K562 (cell line): ENCODE measurements at regions not wholly inside any gene's neighbourhood (a gene's known extent, or its start where the extent isn't known, plus 50 kb on each side); places are given as distances from the start of the nearest gene placed in this dataset.

Experiments
- ATAC-seq: fragments of 200-7000 bp; cut with Tn5 transposase; 3 replicates; pipeline ENCODE4 v1.9.1; 2020; ENCODE audit warnings: moderate library complexity
- BruUV-seq: library from RNA; stranded (reverse); fragments of 400-500 nt; replicated peaks from 2 replicates; lab custom pipeline; 2021; lab: Mats Ljungman, UMichigan
- CTCF ChIA-PET: fragments of 300-600 bp; formaldehyde crosslinking; extraction: SDS; loops from one replicate; lab custom pipeline; 2021; ENCODE audit warnings: low intra/inter-chr PET ratio; lab: Yijun Ruan, JAX
- POLR2A ChIA-PET: fragments of 300-600, 350-650 bp; sonication (Branson Sonifier 250); formaldehyde crosslinking; extraction: SDS; loops from one replicate; lab custom pipeline; 2021; ENCODE audit warnings: antibody characterized with exemption, inconsistent platforms; lab: Yijun Ruan, JAX
- DNase-seq, 4 experiments: peaks; one replicate each; pipeline versions ENCODE4 v3.0.0 to v3.0.0-alpha.2; 2011 to 2018; ENCODE audit warnings: low spot score in 3 of 4, mixed read lengths in 3 of 4; ENCODE audit errors: extremely low read depth in 1 of 4
- FAIRE-seq: peaks from 2 replicates; lab custom pipeline; 2011; peaks lifted over from hg19 to GRCh38; lab: Jason Lieb, UNC
- H2AFZ ChIP-seq: 2 replicates; pipeline ENCODE4 v1.6.0; 2011; ENCODE audit warnings: low read depth, low read length, control low read depth, inconsistent platforms
- H3K27ac ChIP-seq: fragments of 200-600 bp; 3 replicates; pipeline ENCODE4 v1.8.0; 2011; ENCODE audit warnings: low read depth, mild to moderate bottlenecking, control low read depth, inconsistent platforms, low read length, moderate library complexity, mixed read lengths; ENCODE audit errors: extremely low read depth
- H3K27me3 ChIP-seq, 2 experiments: fragments of 300-600 bp in 1 of 2; 2 replicates in 1 of 2; 3 replicates in 1 of 2; pipeline versions ENCODE4 v1.6.0 to v1.8.0; 2011; ENCODE audit warnings: inconsistent platforms in 2 of 2, low read length in 2 of 2, mild to moderate bottlenecking in 1 of 2, mixed read lengths in 1 of 2, moderate library complexity in 1 of 2; ENCODE audit not compliant: control insufficient read depth in 2 of 2, insufficient read depth in 2 of 2
- H3K36me3 ChIP-seq: fragments of 300-600 bp; 3 replicates; pipeline ENCODE4 v1.8.0; 2011; ENCODE audit warnings: mild to moderate bottlenecking, low read length, inconsistent platforms; ENCODE audit not compliant: control insufficient read depth, insufficient read depth
- H3K4me1 ChIP-seq, 2 experiments: fragments of 200-600 bp in 1 of 2; replicated peaks in 1 of 2; 2 replicates in 1 of 2; 3 replicates in 1 of 2; pipeline versions ENCODE4 v1.5.1 to v1.8.0; 2011; ENCODE audit warnings: inconsistent platforms in 2 of 2, low read length in 2 of 2, mild to moderate bottlenecking in 1 of 2, mixed read lengths in 1 of 2, moderate library complexity in 1 of 2; ENCODE audit not compliant: control insufficient read depth in 2 of 2, insufficient read depth in 2 of 2
- H3K4me2 ChIP-seq: 2 replicates; pipeline ENCODE4 v1.6.1; 2011; ENCODE audit warnings: low read length, control low read depth, inconsistent platforms, mixed read lengths; ENCODE audit not compliant: insufficient read depth
- H3K4me3 ChIP-seq: fragments of 200-600 bp; sonication (generic), shearing (Covaris generic); 2 replicates; pipeline ENCODE4 v1.5.1; 2016; ENCODE audit warnings: control low read depth, inconsistent platforms
- H3K79me2 ChIP-seq: fragments of 200-600 bp; 3 replicates; pipeline ENCODE4 v1.8.0; 2011; ENCODE audit warnings: low read length, inconsistent platforms; ENCODE audit not compliant: control insufficient read depth, insufficient read depth
- H3K9ac ChIP-seq, 2 experiments: 2 replicates each; pipeline versions ENCODE4 v1.6.0 to v1.6.1; 2011; ENCODE audit warnings: low read depth in 2 of 2, low read length in 2 of 2, control low read depth in 1 of 2, inconsistent platforms in 1 of 2, mild to moderate bottlenecking in 1 of 2, mixed read lengths in 1 of 2; ENCODE audit not compliant: insufficient read depth in 1 of 2
- H3K9me1 ChIP-seq: one replicate; pipeline ENCODE4 v1.6.0; 2011; ENCODE audit warnings: inconsistent platforms, mild to moderate bottlenecking, low read length, moderate library complexity; ENCODE audit not compliant: control insufficient read depth, insufficient read depth
- H3K9me3 ChIP-seq: replicated peaks from 2 replicates; pipeline ENCODE4 v1.5.1; 2011; ENCODE audit warnings: low read depth, low read length, inconsistent platforms; ENCODE audit not compliant: control insufficient read depth, insufficient read depth
- H4K20me1 ChIP-seq: replicated peaks from 2 replicates; pipeline ENCODE4 v1.6.1; 2011; ENCODE audit warnings: low read length, inconsistent platforms, mixed read lengths; ENCODE audit not compliant: control insufficient read depth, insufficient read depth
- E2F1 ChIP-seq: sonication (generic); formaldehyde crosslinking; IDR thresholded peaks from 2 replicates; pipeline ENCODE4 v1.8.1; 2023; ENCODE audit warnings: mild to moderate bottlenecking, missing genetic modification reagents, moderate library complexity
- E2F6 ChIP-seq, 2 experiments: IDR thresholded peaks; 2 replicates each; pipeline ENCODE4 v1.6.1; 2011; ENCODE audit warnings: borderline replicate concordance in 1 of 2, control low read depth in 1 of 2, low read depth in 1 of 2, low read length in 1 of 2, mild to moderate bottlenecking in 1 of 2, mixed read lengths in 1 of 2, moderate library complexity in 1 of 2; ENCODE audit not compliant: insufficient read depth in 1 of 2, insufficient read length in 1 of 2, poor library complexity in 1 of 2, severe bottlenecking in 1 of 2; ENCODE audit errors: extremely low read depth in 1 of 2
- GABPB1 ChIP-seq: sonication (generic); formaldehyde crosslinking; IDR thresholded peaks from 2 replicates; pipeline ENCODE4 v1.8.0; 2022; ENCODE audit warnings: mild to moderate bottlenecking, missing genetic modification reagents
- HNRNPH1 ChIP-seq: fragments of 200-400 bp; formaldehyde crosslinking; optimal IDR thresholded peaks from 2 replicates; pipeline ENCODE3; 2017; ENCODE audit warnings: low read depth, mild to moderate bottlenecking, low read length, moderate library complexity
- HSF4 ChIP-seq: fragments of 250-450 bp; sonication (Bioruptor Pico); IDR thresholded peaks from 2 replicates; pipeline ENCODE4 v2.1.2; 2022; ENCODE audit warnings: mild to moderate bottlenecking, moderate library complexity, borderline replicate concordance
- RBBP5 ChIP-seq: fragments of 200-600 bp; sonication (generic); IDR thresholded peaks from 2 replicates; pipeline ENCODE4 v1.6.1; 2012; ENCODE audit warnings: borderline replicate concordance, mild to moderate bottlenecking, low read length, control low read depth, inconsistent platforms; ENCODE audit not compliant: insufficient read depth, poor library complexity, severe bottlenecking
- THAP12 ChIP-seq: fragments of 250-450 bp; sonication (Bioruptor Pico); IDR thresholded peaks from 2 replicates; pipeline ENCODE4 v1.9.0; 2021; ENCODE audit warnings: mild to moderate bottlenecking, inconsistent platforms
- ZNF175 ChIP-seq: fragments of 200-800 bp; sonication (Bioruptor generic); IDR thresholded peaks from 2 replicates; pipeline ENCODE4 v1.6.1; 2016; ENCODE audit warnings: low read depth, mild to moderate bottlenecking, missing genetic modification characterization, missing compliant biosample characterization
- ZNF431 ChIP-seq: sonication (generic); formaldehyde crosslinking; IDR thresholded peaks from 2 replicates; pipeline ENCODE4 v1.8.0; 2022; ENCODE audit warnings: mild to moderate bottlenecking, missing genetic modification reagents
- WGBS: fragments of 100-300 bp; shearing (Covaris generic); methylation state at CpG from one replicate; pipeline ENCODE4 v1.1.6; 2016; ENCODE audit warnings: low coverage, mixed read lengths; ENCODE audit not compliant: insufficient coverage; ENCODE audit errors: missing lambda C conversion rate; 5-methylcytosine and 5-hydroxymethylcytosine counted together
- in situ Hi-C: fragments of 300-500 bp; cut with MboI; formaldehyde crosslinking; loops from 4 replicates; pipeline ENCODE4 v1.15.0; 2018; ENCODE audit warnings: inconsistent platforms, mixed read lengths
- intact Hi-C: fragments of 100-400 bp; cut with micrococcal nuclease; formaldehyde crosslinking; loops from 2 replicates; pipeline ENCODE4 v1.14.2; 2022
- TF ChIP-seq, protein P1 (sequence below): IDR thresholded peaks from 2 replicates; pipeline ENCODE4 v1.6.1; 2012; ENCODE audit warnings: low read depth, low read length, improper control_type of control experiment, borderline replicate concordance
- TF ChIP-seq, protein P2 (sequence below): fragments of 450-650 bp; IDR thresholded peaks from 2 replicates; pipeline ENCODE4 v1.6.1; 2016; ENCODE audit warnings: mild to moderate bottlenecking

DNA sequence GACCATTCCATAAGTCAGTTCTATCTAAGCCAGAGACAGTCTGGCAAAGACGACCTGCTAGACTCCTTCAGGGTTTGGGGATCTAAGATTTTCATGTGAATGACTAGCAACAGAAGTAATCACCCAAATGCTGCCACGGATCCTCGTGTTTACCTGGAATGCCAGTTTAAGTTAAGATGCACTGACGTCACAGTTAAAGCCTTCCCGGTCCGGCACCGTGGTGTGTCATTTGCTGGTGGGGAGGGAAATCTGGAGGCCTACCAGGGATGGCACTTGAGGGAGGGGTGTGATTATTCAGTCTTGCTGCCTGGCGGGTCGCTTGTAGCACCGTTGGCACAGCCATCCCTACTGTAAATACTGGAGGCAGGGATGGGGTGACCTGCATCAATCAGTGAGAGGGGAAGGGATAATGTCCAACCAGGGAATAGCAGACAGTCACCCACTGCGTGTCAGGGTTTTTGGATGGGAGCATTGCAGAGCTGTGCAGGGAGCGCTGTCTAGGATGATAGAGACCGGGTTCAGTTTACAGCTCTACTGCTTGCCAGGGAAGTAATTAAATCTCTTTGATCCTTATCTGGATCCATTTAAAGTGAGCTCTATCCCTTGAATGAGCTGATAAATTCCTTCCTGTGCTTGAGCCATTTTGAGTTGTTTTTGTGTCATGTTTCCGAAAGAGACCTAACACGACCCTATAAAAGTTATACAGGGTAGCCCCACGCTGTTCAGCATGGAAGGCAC lies 764.7 kb upstream of the EEF2KMT start:
- H3K9me1 ChIP-seq = no peaks in the 10 kb centered on the region
- CTCF ChIA-PET = no interaction called here
- H3K4me2 ChIP-seq = no peak overlapping the region
- no peaks in the 10 kb centered on the region for H3K79me2 ChIP-seq
- no peak for FAIRE-seq
- no peaks in the 10 kb centered on the region for H3K4me1 ChIP-seq
- WGBS = under 1% methylated on average over 16 of the region's 16 CpGs
- BruUV-seq = no TSS peak
- H3K36me3 ChIP-seq = no peaks in the 10 kb centered on the region
- intact Hi-C loops = no loop called here
- no peak for DNase-seq
- POLR2A ChIA-PET = no interaction called here
- no peak overlapping the region for H3K9ac ChIP-seq
- no peak for ATAC-seq
- H4K20me1 ChIP-seq = 0 out of 2 replicates have a peak, but pooled peaks cover 6% of the 10 kb centered on the region
- no peak overlapping the region for H3K4me3 ChIP-seq
- no peak overlapping the region for H3K27ac ChIP-seq
- H3K9me3 ChIP-seq = no peaks in the 10 kb centered on the region
- no peak overlapping the region for H2AFZ ChIP-seq
- in situ Hi-C loops = no loop called here
- no peaks in the 10 kb centered on the region; a peak in 1 of 5 replicates for H3K27me3 ChIP-seq
- TF ChIP-seq RBBP5 (no peak), ZNF431 (CRISPR knock-in tag) (no peak), E2F6 (IDR thresholded peaks at IDR 0.05; ENCODE audit: borderline replicate concordance in 1 of 2, extremely low read depth in 1 of 2, insufficient read depth in 1 of 2, insufficient read length in 1 of 2, low read depth in 1 of 2, low read length in 1 of 2, poor library complexity in 1 of 2, severe bottlenecking in 1 of 2) (no peak), ZNF175 (CRISPR knock-in tag) (no peak), GABPB1 (CRISPR knock-in tag) (no peak), HSF4 (CRISPR knock-in tag) (no peak), THAP12 (CRISPR knock-in tag) (no peak), HNRNPH1 (no peak), E2F1 (CRISPR knock-in tag) (no peak)
- TF ChIP-seq, protein P1, sequence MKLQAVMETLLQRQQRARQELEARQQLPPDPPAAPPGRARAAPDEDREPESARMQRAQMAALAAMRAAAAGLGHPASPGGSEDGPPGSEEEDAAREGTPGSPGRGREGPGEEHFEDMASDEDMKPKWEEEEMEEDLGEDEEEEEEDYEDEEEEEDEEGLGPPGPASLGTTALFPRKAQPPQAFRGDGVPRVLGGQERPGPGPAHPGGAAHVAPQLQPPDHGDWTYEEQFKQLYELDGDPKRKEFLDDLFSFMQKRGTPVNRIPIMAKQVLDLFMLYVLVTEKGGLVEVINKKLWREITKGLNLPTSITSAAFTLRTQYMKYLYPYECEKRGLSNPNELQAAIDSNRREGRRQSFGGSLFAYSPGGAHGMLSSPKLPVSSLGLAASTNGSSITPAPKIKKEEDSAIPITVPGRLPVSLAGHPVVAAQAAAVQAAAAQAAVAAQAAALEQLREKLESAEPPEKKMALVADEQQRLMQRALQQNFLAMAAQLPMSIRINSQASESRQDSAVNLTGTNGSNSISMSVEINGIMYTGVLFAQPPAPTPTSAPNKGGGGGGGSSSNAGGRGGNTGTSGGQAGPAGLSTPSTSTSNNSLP = no peak
- TF ChIP-seq, protein P2, sequence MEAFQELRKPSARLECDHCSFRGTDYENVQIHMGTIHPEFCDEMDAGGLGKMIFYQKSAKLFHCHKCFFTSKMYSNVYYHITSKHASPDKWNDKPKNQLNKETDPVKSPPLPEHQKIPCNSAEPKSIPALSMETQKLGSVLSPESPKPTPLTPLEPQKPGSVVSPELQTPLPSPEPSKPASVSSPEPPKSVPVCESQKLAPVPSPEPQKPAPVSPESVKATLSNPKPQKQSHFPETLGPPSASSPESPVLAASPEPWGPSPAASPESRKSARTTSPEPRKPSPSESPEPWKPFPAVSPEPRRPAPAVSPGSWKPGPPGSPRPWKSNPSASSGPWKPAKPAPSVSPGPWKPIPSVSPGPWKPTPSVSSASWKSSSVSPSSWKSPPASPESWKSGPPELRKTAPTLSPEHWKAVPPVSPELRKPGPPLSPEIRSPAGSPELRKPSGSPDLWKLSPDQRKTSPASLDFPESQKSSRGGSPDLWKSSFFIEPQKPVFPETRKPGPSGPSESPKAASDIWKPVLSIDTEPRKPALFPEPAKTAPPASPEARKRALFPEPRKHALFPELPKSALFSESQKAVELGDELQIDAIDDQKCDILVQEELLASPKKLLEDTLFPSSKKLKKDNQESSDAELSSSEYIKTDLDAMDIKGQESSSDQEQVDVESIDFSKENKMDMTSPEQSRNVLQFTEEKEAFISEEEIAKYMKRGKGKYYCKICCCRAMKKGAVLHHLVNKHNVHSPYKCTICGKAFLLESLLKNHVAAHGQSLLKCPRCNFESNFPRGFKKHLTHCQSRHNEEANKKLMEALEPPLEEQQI = no peak
